K562 (cell line): ENCODE measurements at regions not wholly inside any gene's neighbourhood (a gene's known extent, or its start where the extent isn't known, plus 50 kb on each side); places are given as distances from the start of the nearest gene placed in this dataset.

Experiments used
- ATAC-seq: fragments of 200-7000 bp; cut with Tn5 transposase; 3 replicates; pipeline ENCODE4 v1.9.1; 2020; ENCODE audit warnings: moderate library complexity
- BruUV-seq: library from RNA; stranded (reverse); fragments of 400-500 nt; replicated peaks from 2 replicates; lab custom pipeline; 2021; lab: Mats Ljungman, UMichigan
- CTCF ChIA-PET: fragments of 300-600 bp; formaldehyde crosslinking; extraction: SDS; loops from one replicate; lab custom pipeline; 2021; ENCODE audit warnings: low intra/inter-chr PET ratio; lab: Yijun Ruan, JAX
- POLR2A ChIA-PET: fragments of 300-600, 350-650 bp; sonication (Branson Sonifier 250); formaldehyde crosslinking; extraction: SDS; loops from one replicate; lab custom pipeline; 2021; ENCODE audit warnings: antibody characterized with exemption, inconsistent platforms; lab: Yijun Ruan, JAX
- DNase-seq, 4 experiments: peaks; one replicate each; pipeline versions ENCODE4 v3.0.0 to v3.0.0-alpha.2; 2011 to 2018; ENCODE audit warnings: low spot score in 3 of 4, mixed read lengths in 3 of 4; ENCODE audit errors: extremely low read depth in 1 of 4
- FAIRE-seq: peaks from 2 replicates; lab custom pipeline; 2011; peaks lifted over from hg19 to GRCh38; lab: Jason Lieb, UNC
- H2AFZ ChIP-seq: 2 replicates; pipeline ENCODE4 v1.6.0; 2011; ENCODE audit warnings: low read depth, low read length, control low read depth, inconsistent platforms
- H3K27ac ChIP-seq: fragments of 200-600 bp; 3 replicates; pipeline ENCODE4 v1.8.0; 2011; ENCODE audit warnings: low read depth, mild to moderate bottlenecking, control low read depth, inconsistent platforms, low read length, moderate library complexity, mixed read lengths; ENCODE audit errors: extremely low read depth
- H3K27me3 ChIP-seq, 2 experiments: fragments of 300-600 bp in 1 of 2; 2 replicates in 1 of 2; 3 replicates in 1 of 2; pipeline versions ENCODE4 v1.6.0 to v1.8.0; 2011; ENCODE audit warnings: inconsistent platforms in 2 of 2, low read length in 2 of 2, mild to moderate bottlenecking in 1 of 2, mixed read lengths in 1 of 2, moderate library complexity in 1 of 2; ENCODE audit not compliant: control insufficient read depth in 2 of 2, insufficient read depth in 2 of 2
- H3K36me3 ChIP-seq: fragments of 300-600 bp; 3 replicates; pipeline ENCODE4 v1.8.0; 2011; ENCODE audit warnings: mild to moderate bottlenecking, low read length, inconsistent platforms; ENCODE audit not compliant: control insufficient read depth, insufficient read depth
- H3K4me1 ChIP-seq, 2 experiments: fragments of 200-600 bp in 1 of 2; replicated peaks in 1 of 2; 2 replicates in 1 of 2; 3 replicates in 1 of 2; pipeline versions ENCODE4 v1.5.1 to v1.8.0; 2011; ENCODE audit warnings: inconsistent platforms in 2 of 2, low read length in 2 of 2, mild to moderate bottlenecking in 1 of 2, mixed read lengths in 1 of 2, moderate library complexity in 1 of 2; ENCODE audit not compliant: control insufficient read depth in 2 of 2, insufficient read depth in 2 of 2
- H3K4me2 ChIP-seq: 2 replicates; pipeline ENCODE4 v1.6.1; 2011; ENCODE audit warnings: low read length, control low read depth, inconsistent platforms, mixed read lengths; ENCODE audit not compliant: insufficient read depth
- H3K4me3 ChIP-seq: fragments of 200-600 bp; sonication (generic), shearing (Covaris generic); 2 replicates; pipeline ENCODE4 v1.5.1; 2016; ENCODE audit warnings: control low read depth, inconsistent platforms
- H3K79me2 ChIP-seq: fragments of 200-600 bp; 3 replicates; pipeline ENCODE4 v1.8.0; 2011; ENCODE audit warnings: low read length, inconsistent platforms; ENCODE audit not compliant: control insufficient read depth, insufficient read depth
- H3K9ac ChIP-seq, 2 experiments: 2 replicates each; pipeline versions ENCODE4 v1.6.0 to v1.6.1; 2011; ENCODE audit warnings: low read depth in 2 of 2, low read length in 2 of 2, control low read depth in 1 of 2, inconsistent platforms in 1 of 2, mild to moderate bottlenecking in 1 of 2, mixed read lengths in 1 of 2; ENCODE audit not compliant: insufficient read depth in 1 of 2
- H3K9me1 ChIP-seq: one replicate; pipeline ENCODE4 v1.6.0; 2011; ENCODE audit warnings: inconsistent platforms, mild to moderate bottlenecking, low read length, moderate library complexity; ENCODE audit not compliant: control insufficient read depth, insufficient read depth
- H3K9me3 ChIP-seq: replicated peaks from 2 replicates; pipeline ENCODE4 v1.5.1; 2011; ENCODE audit warnings: low read depth, low read length, inconsistent platforms; ENCODE audit not compliant: control insufficient read depth, insufficient read depth
- H4K20me1 ChIP-seq: replicated peaks from 2 replicates; pipeline ENCODE4 v1.6.1; 2011; ENCODE audit warnings: low read length, inconsistent platforms, mixed read lengths; ENCODE audit not compliant: control insufficient read depth, insufficient read depth
- CBX3 ChIP-seq, 2 experiments: IDR thresholded peaks; 1 replicate in 1 of 2; 2 replicates in 1 of 2; pipeline ENCODE4 v1.6.1; 2012; ENCODE audit warnings: inconsistent platforms in 2 of 2, low read length in 2 of 2, borderline replicate concordance in 1 of 2, control low read depth in 1 of 2
- KLF6 ChIP-seq: fragments of 250-450 bp; sonication (Bioruptor Pico); IDR thresholded peaks from 2 replicates; pipeline ENCODE4 v1.4.0; 2020; ENCODE audit warnings: mild to moderate bottlenecking, moderate library complexity, borderline replicate concordance
- MXD1 ChIP-seq: fragments of 250-450 bp; sonication (Bioruptor Pico); IDR thresholded peaks from 2 replicates; pipeline ENCODE4 v1.8.0; 2021; ENCODE audit warnings: borderline replicate concordance, mild to moderate bottlenecking, moderate library complexity; ENCODE audit not compliant: poor library complexity, severe bottlenecking
- NONO ChIP-seq, 2 experiments: fragments of 200-400 bp in 1 of 2; fragments of 450-650 bp in 1 of 2; formaldehyde crosslinking in 1 of 2; IDR thresholded peaks; 2 replicates each; pipeline ENCODE4 v1.6.1; 2017; ENCODE audit warnings: low read depth in 2 of 2, mild to moderate bottlenecking in 2 of 2, moderate library complexity in 2 of 2, low read length in 1 of 2
- PTBP1 ChIP-seq: fragments of 200-400 bp; formaldehyde crosslinking; IDR thresholded peaks from 2 replicates; pipeline ENCODE4 v1.6.1; 2017; ENCODE audit warnings: low read depth, low read length
- SMARCE1 ChIP-seq: fragments of 450-650 bp; IDR thresholded peaks from 2 replicates; pipeline ENCODE4 v1.7.1; 2016; ENCODE audit warnings: mild to moderate bottlenecking
- SREBF1 ChIP-seq: fragments of 150-350 bp; IDR thresholded peaks from 2 replicates; pipeline ENCODE4 v1.6.1; 2014; ENCODE audit warnings: antibody characterized with exemption, low read depth, low read length, borderline replicate concordance
- ZNF280A ChIP-seq: fragments of 450-650 bp; IDR thresholded peaks from 2 replicates; pipeline ENCODE4 v1.6.1; 2018; ENCODE audit warnings: mild to moderate bottlenecking, low read depth; ENCODE audit not compliant: partially characterized antibody
- WGBS: fragments of 100-300 bp; shearing (Covaris generic); methylation state at CpG from one replicate; pipeline ENCODE4 v1.1.6; 2016; ENCODE audit warnings: low coverage, mixed read lengths; ENCODE audit not compliant: insufficient coverage; ENCODE audit errors: missing lambda C conversion rate; 5-methylcytosine and 5-hydroxymethylcytosine counted together
- in situ Hi-C: fragments of 300-500 bp; cut with MboI; formaldehyde crosslinking; loops from 4 replicates; pipeline ENCODE4 v1.15.0; 2018; ENCODE audit warnings: inconsistent platforms, mixed read lengths
- intact Hi-C: fragments of 100-400 bp; cut with micrococcal nuclease; formaldehyde crosslinking; loops from 2 replicates; pipeline ENCODE4 v1.14.2; 2022
- TF ChIP-seq, protein P1 (sequence below): fragments of 250-450 bp; sonication (Bioruptor Pico); IDR thresholded peaks from 2 replicates; pipeline ENCODE4 v1.4.0; 2020; ENCODE audit warnings: mild to moderate bottlenecking, moderate library complexity, borderline replicate concordance

GRCh38 chr1:30042438-30043147 is 680.8 kb downstream of the MATN1 start (continued):
- TF ChIP-seq ZNF280A (peak; percentile 41), MXD1 (CRISPR knock-in tag) (no peak), CBX3 (IDR thresholded peaks at IDR 0.05; ENCODE audit: borderline replicate concordance in 1 of 2, low read length in 2 of 2) (0 out of 3 replicates have a peak, but pooled peaks of 1 of the 2 experiments have one; percentile 24), NONO (IDR thresholded peaks at IDR 0.05; ENCODE audit: low read depth in 2 of 2, low read length in 1 of 2) (no peak)

DNA sequence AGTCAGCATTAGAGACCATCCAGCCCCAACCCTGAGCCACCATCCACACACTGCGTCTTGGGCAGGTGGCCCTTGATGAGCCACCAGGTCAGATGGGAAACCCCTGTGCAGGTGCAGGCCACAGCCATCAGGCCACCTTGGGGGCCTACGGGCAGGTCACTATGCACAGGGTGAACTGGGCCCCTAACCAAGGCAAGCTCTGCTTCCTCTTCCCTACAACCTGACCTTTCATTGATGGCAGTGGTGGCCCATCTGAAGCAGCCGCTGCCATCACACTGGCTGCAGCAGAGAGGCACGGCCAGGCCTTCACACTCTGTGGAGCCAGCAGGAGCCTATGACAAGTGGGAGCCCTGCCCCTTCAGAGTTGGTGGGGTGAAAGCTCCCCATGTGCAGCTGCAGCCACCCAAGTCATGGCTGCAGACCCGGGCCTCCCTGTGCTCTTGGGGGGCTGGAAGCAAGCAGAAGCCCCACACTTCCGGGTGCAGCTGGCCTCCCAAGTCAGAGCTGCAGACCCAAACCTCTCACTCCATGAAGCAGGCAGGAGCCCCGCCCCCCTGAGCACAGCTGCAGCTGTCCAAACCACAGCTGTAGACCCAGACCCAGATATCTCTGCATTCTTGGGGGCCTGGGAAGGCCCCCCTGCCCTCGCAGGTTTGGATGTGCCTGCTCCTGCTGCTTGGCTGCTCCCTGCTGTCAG is 681.5 kb downstream of the MATN1 start:
- Histone ChIP-seq H2AFZ (no peak overlapping the region), H3K79me2 (no peaks in the 10 kb centered on the region), H3K9me3 (no peaks in the 10 kb centered on the region), H3K4me2 (no peak overlapping the region), H3K36me3 (no peaks in the 10 kb centered on the region), H4K20me1 (no peaks in the 10 kb centered on the region), H3K27me3 (no peaks in the 10 kb centered on the region), H3K4me1 (no peaks in the 10 kb centered on the region), H3K27ac (no peak overlapping the region), H3K4me3 (no peak overlapping the region), H3K9ac (no peak overlapping the region), H3K9me1 (no peaks in the 10 kb centered on the region)
- in situ Hi-C loops, result no loop called here
- DNase-seq, result no peak
- WGBS, result 2% methylated on average over 8 of the region's 8 CpGs
- no peak for TF ChIP-seq SREBF1
- TF ChIP-seq KLF6 (CRISPR knock-in tag), result no peak
- TF ChIP-seq PTBP1, result no peak
- TF ChIP-seq, protein P1, sequence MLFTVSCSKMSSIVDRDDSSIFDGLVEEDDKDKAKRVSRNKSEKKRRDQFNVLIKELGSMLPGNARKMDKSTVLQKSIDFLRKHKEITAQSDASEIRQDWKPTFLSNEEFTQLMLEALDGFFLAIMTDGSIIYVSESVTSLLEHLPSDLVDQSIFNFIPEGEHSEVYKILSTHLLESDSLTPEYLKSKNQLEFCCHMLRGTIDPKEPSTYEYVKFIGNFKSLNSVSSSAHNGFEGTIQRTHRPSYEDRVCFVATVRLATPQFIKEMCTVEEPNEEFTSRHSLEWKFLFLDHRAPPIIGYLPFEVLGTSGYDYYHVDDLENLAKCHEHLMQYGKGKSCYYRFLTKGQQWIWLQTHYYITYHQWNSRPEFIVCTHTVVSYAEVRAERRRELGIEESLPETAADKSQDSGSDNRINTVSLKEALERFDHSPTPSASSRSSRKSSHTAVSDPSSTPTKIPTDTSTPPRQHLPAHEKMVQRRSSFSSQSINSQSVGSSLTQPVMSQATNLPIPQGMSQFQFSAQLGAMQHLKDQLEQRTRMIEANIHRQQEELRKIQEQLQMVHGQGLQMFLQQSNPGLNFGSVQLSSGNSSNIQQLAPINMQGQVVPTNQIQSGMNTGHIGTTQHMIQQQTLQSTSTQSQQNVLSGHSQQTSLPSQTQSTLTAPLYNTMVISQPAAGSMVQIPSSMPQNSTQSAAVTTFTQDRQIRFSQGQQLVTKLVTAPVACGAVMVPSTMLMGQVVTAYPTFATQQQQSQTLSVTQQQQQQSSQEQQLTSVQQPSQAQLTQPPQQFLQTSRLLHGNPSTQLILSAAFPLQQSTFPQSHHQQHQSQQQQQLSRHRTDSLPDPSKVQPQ (CRISPR knock-in tag), result no peak
- no peak for TF ChIP-seq SMARCE1
- ATAC-seq, result no peak
- FAIRE-seq, result no peak
- BruUV-seq, result no TSS peak
- intact Hi-C loops, result no loop called here
- CTCF ChIA-PET, result no interaction called here
- POLR2A ChIA-PET, result interaction anchor here (0.8 kb wide), 1 partner anchor 12 kb away, joined by 5 read pairs; no protein-coding TSS in a partner anchor
